Fibroblast of peridontal ligament (primary cell): ENCODE measurements at regions not wholly inside any gene's neighbourhood (a gene's known extent, or its start where the extent isn't known, plus 50 kb on each side); places are given as distances from the start of the nearest gene placed in this dataset.
"Not testable (repeated sequence)": the region's sequence is repeated elsewhere in the genome, so short reads cannot be mapped to it uniquely, and the experiment has no call there.

Experiments
- DNase-seq: peaks from one replicate; pipeline ENCODE4 v3.0.0-alpha.2; 2010; ENCODE audit errors: extremely low read depth

- no peak for DNase-seq
These were observed 190.6 kb upstream of the SLC39A10 start for GRCh38 chr2:195466427-195466826.

GRCh38 chr2:195461010-195461409, 196.0 kb upstream of the SLC39A10 start:
- DNase-seq, result no peak

- DNase-seq, result no peak
These were observed 198.1 kb upstream of the SLC39A10 start for GRCh38 chr2:195458936-195459335.

- no peak for DNase-seq
These were observed 199.2 kb upstream of the SLC39A10 start for GRCh38 chr2:195457873-195458272.

GRCh38 chr2:195456771-195457170, 200.3 kb upstream of the SLC39A10 start:
- no peak for DNase-seq

- peak; percentile 10 for DNase-seq
These were observed 205.9 kb upstream of the SLC39A10 start for GRCh38 chr2:195451160-195451559.

- DNase-seq, result no peak
These were observed 206.4 kb upstream of the SLC39A10 start for GRCh38 chr2:195450552-195451113.

GRCh38 chr2:195447323-195447975, 209.6 kb upstream of the SLC39A10 start:
- DNase-seq, result no peak

- peak; percentile 5 for DNase-seq
These were observed 211.4 kb upstream of the SLC39A10 start for GRCh38 chr2:195445639-195446038.

GRCh38 chr2:195443926-195444325, 213.1 kb upstream of the SLC39A10 start:
- no peak for DNase-seq

- DNase-seq, result no peak
These were observed 214.4 kb upstream of the SLC39A10 start for GRCh38 chr2:195442458-195443175.

- DNase-seq, result no peak
These were observed 218.3 kb upstream of the SLC39A10 start for GRCh38 chr2:195438692-195439091.

- DNase-seq, result no peak
These were observed 219.5 kb upstream of the SLC39A10 start for GRCh38 chr2:195437521-195437920.

- no peak for DNase-seq
These were observed 222.7 kb upstream of the SLC39A10 start for GRCh38 chr2:195434346-195434745.

GRCh38 chr2:195433729-195434128, 223.3 kb upstream of the SLC39A10 start:
- not testable (repeated sequence) for DNase-seq

GRCh38 chr2:195428673-195429072, 228.4 kb upstream of the SLC39A10 start:
- DNase-seq, result no peak

- no peak for DNase-seq
These were observed 231.7 kb upstream of the SLC39A10 start for GRCh38 chr2:195425328-195425727.

GRCh38 chr2:195419033-195419432, 238.0 kb upstream of the SLC39A10 start:
- DNase-seq, result no peak

- DNase-seq, result no peak
These were observed 242.4 kb upstream of the SLC39A10 start for GRCh38 chr2:195414537-195415100.

GRCh38 chr2:195413944-195414343, 243.1 kb upstream of the SLC39A10 start:
- no peak for DNase-seq

GRCh38 chr2:195413422-195413821, 243.6 kb upstream of the SLC39A10 start:
- no peak for DNase-seq

GRCh38 chr2:195411219-195411687, 245.8 kb upstream of the SLC39A10 start:
- DNase-seq, result peak; percentile 71
